GM12891 (cell line): ENCODE measurements at regions not wholly inside any gene's neighbourhood (a gene's known extent, or its start where the extent isn't known, plus 50 kb on each side); places are given as distances from the start of the nearest gene placed in this dataset.

Experiments
- POLR2A ChIP-seq: IDR thresholded peaks from 2 replicates; pipeline ENCODE4 v1.6.1; 2011; ENCODE audit warnings: low read depth, low read length, control low read depth
- POLR2AphosphoS5 ChIP-seq: IDR thresholded peaks from 2 replicates; pipeline ENCODE4 v1.6.1; 2011; ENCODE audit warnings: low read depth, low read length, control low read depth
- TAF1 ChIP-seq: IDR thresholded peaks from 2 replicates; pipeline ENCODE4 v1.6.1; 2011; ENCODE audit warnings: low read depth, low read length, control low read depth

DNA sequence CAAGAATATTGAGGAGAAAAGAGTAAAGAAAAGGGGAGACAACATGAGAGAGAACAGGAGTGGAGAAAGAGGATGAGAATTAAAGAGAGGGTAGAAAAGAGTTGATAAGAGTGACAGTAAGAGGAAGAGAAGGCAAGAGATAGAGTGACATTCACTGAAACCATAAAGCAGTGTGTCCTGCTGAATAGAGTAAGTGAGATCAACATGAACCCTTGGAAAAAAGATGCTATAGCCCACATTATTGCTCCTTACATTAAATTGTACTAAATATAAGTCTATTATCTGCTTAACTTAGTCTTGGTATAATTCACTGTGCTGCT, 489.5 kb downstream of the SHISA9 start:
- TF ChIP-seq POLR2A (no peak), POLR2AphosphoS5 (no peak), TAF1 (no peak)
